Spleen (tissue), 11 donors: ENCODE measurements at regions not wholly inside any gene's neighbourhood (a gene's known extent, or its start where the extent isn't known, plus 50 kb on each side); places are given as distances from the start of the nearest gene placed in this dataset.

ENCODE experiments used
- DNase-seq: peaks from one replicate; pipeline ENCODE4 v3.0.0-alpha.2; 2020
- H3K27ac ChIP-seq, 8 donors: fragments of 200-600 bp; sonication (generic) in 7 of 8; 1 replicate in 4 of 8; 2 replicates in 4 of 8; pipeline versions ENCODE4 v1.5.0 to v1.8.0; 2016 to 2021; ENCODE audit warnings: inconsistent platforms in 4 of 8, mild to moderate bottlenecking in 4 of 8, moderate library complexity in 1 of 8
- H3K27me3 ChIP-seq, 7 donors: fragments of 200-600 bp; sonication (generic) in 6 of 7; replicated peaks in 1 of 7; 1 replicate in 4 of 7; 2 replicates in 3 of 7; pipeline versions ENCODE4 v1.5.0 to v1.8.0; 2016 to 2021; ENCODE audit warnings: inconsistent platforms in 3 of 7, mild to moderate bottlenecking in 1 of 7
- H3K36me3 ChIP-seq, 6 donors: fragments of 200-600 bp; sonication (generic) in 5 of 6; 1 replicate in 4 of 6; 2 replicates in 2 of 6; pipeline versions ENCODE4 v1.5.0 to v1.8.0; 2016 to 2021; ENCODE audit warnings: inconsistent platforms in 2 of 6
- H3K4me1 ChIP-seq, 6 donors: fragments of 200-600 bp; sonication (generic) in 5 of 6; 1 replicate in 3 of 6; 2 replicates in 3 of 6; pipeline versions ENCODE4 v1.5.0 to v1.8.0; 2016 to 2021; ENCODE audit warnings: inconsistent platforms in 3 of 6
- H3K4me3 ChIP-seq, 8 donors: fragments of 200-600 bp; sonication (generic) in 7 of 8; 1 replicate in 4 of 8; 2 replicates in 4 of 8; pipeline versions ENCODE4 v1.5.0 to v1.8.0; 2016 to 2021; ENCODE audit warnings: inconsistent platforms in 4 of 8, mild to moderate bottlenecking in 4 of 8, moderate library complexity in 2 of 8
- H3K9me3 ChIP-seq, 8 donors: fragments of 200-600 bp; sonication (generic) in 7 of 8; 1 replicate in 4 of 8; 2 replicates in 4 of 8; pipeline versions ENCODE4 v1.5.0 to v1.8.0; 2016 to 2021; ENCODE audit warnings: inconsistent platforms in 4 of 8
- POLR2A ChIP-seq, 3 donors: fragments of 450-650 bp; IDR thresholded peaks; one replicate each; pipeline ENCODE4 v1.5.1; 2017; ENCODE audit warnings: antibody characterized with exemption in 3 of 3, mild to moderate bottlenecking in 1 of 3
- POLR2AphosphoS5 ChIP-seq, 3 donors: sonication (generic); formaldehyde crosslinking; IDR thresholded peaks; one replicate each; pipeline ENCODE4 v1.5.1; 2017; ENCODE audit warnings: antibody characterized with exemption in 3 of 3
- WGBS, 5 donors: extraction: QIAGEN DNeasy Blood & Tissue Kit in 3 of 5; methylation state at CpG; one replicate each; pipeline versions ENCODE4 v1.1.5 to v1.1.7; 2013 to 2018; 5-methylcytosine and 5-hydroxymethylcytosine counted together
- intact Hi-C: fragments of 100-400 bp; cut with DNase I; formaldehyde crosslinking; loops from one replicate; pipeline ENCODE4 v1.15.0; 2023; ENCODE audit warnings: low total_unique reads
- small RNA-seq, 4 donors: library from RNA; depleted of rRNA; stranded (forward); fragments of <200 nt; gene quantifications; one replicate each; pipeline ENCODE3, GENCODE V24; 2016
- TF ChIP-seq, protein P1 (sequence below), 11 experiments: fragments of 200-600 bp in 7 of 11; fragments of 450-650 bp in 4 of 11; sonication (generic) in 4 of 11; IDR thresholded peaks in 8 of 11; conservative IDR thresholded peaks in 3 of 11; 1 replicate in 7 of 11; 2 replicates in 4 of 11; pipeline versions ENCODE4 v1.4.0 to v1.8.0; 2016 to 2021; ENCODE audit warnings: antibody characterized with exemption in 11 of 11, inconsistent platforms in 4 of 11, mild to moderate bottlenecking in 1 of 11
- donor health status: healthy with polysubstance abuse.
- donor health status: DM: no; HTN: no; CAD: no; lungs with moderate emphysema.
- donor health status: DM: no; HTN: no; CAD: no.
- donor health status: Bipolar disorder and iron deficiency.
- donor health status: healthy.
- donor health status: DM: no; HTN: no; CAD: no.
- donor health status: DM: yes; HTN: yes; CAD: no.

DNA sequence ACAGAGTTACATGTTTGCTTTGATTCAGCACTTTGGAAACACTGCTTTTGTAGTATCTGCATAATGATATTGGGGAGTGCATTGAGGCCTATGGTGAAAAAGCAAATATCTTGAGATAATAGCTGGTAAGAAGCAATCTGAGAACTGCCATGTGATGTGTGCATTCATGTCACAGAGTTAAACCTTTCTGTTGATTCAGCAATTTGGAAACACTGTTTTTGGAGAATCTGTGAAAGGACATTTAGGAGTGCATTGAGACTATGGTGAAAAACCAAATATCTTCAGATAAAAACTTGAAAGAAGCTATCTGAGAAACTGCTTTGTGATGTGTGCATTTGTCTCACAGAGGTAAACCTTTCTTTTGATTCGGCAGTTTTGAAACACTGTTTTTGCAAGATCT is 346.8 kb downstream of the OR4C45 start:
- no peaks in the 10 kb centered on the region for H3K27me3 ChIP-seq
- H3K9me3 ChIP-seq = peaks cover 8 to 100% (median 100%) of the 10 kb centered on the region in 8 donors
- no peak for DNase-seq
- TF ChIP-seq, protein P1, sequence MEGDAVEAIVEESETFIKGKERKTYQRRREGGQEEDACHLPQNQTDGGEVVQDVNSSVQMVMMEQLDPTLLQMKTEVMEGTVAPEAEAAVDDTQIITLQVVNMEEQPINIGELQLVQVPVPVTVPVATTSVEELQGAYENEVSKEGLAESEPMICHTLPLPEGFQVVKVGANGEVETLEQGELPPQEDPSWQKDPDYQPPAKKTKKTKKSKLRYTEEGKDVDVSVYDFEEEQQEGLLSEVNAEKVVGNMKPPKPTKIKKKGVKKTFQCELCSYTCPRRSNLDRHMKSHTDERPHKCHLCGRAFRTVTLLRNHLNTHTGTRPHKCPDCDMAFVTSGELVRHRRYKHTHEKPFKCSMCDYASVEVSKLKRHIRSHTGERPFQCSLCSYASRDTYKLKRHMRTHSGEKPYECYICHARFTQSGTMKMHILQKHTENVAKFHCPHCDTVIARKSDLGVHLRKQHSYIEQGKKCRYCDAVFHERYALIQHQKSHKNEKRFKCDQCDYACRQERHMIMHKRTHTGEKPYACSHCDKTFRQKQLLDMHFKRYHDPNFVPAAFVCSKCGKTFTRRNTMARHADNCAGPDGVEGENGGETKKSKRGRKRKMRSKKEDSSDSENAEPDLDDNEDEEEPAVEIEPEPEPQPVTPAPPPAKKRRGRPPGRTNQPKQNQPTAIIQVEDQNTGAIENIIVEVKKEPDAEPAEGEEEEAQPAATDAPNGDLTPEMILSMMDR (IDR thresholded peaks at IDR 0.05 in 8 of 11, conservative IDR thresholded peaks at IDR 0.05 in 3 of 11) = no peak
- H3K36me3 ChIP-seq = no peaks in the 10 kb centered on the region
- no peaks in the 10 kb centered on the region for H3K4me1 ChIP-seq
- intact Hi-C loops = no loop called here
- no peak overlapping the region for H3K27ac ChIP-seq
- H3K4me3 ChIP-seq = no peak overlapping the region
- 64 to 89% (median 80%) methylated on average over 1 of the region's 1 CpG for WGBS, 5 donors

DNA sequence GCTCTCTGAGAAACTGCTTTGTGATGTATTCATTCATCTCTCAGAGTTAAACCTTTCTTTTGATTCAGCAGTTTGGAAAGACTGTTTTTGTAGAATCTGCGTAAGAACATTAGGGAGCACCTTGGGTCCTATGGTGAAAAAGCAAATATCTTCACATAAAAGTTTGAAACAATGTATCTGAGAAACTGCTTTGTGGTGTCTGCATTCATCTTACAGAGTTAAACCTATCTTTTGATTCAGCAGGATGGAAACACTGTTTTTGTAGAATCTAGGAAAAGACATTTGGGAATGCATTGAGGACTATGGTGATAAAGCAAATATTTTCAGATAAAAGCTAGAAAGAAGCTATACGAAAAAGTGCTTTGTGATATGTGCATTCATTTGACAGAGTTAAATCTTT is 361.3 kb downstream of the OR4C45 start:
- Histone ChIP-seq H3K4me3 (no peak overlapping the region), H3K36me3 (no peaks in the 10 kb centered on the region), H3K9me3 (peaks cover 7 to 100% (median 100%) of the 10 kb centered on the region in 8 donors), H3K4me1 (no peaks in the 10 kb centered on the region), H3K27me3 (no peaks in the 10 kb centered on the region), H3K27ac (no peak overlapping the region)
- no peak for DNase-seq
- intact Hi-C loops = no loop called here
- TF ChIP-seq, protein P1 (IDR thresholded peaks at IDR 0.05 in 8 of 11, conservative IDR thresholded peaks at IDR 0.05 in 3 of 11) = no peak
- TF ChIP-seq POLR2A (IDR thresholded peaks at IDR 0.05) = no peak
- TF ChIP-seq POLR2AphosphoS5 (IDR thresholded peaks at IDR 0.05) = no peak
- WGBS, 5 donors = 78 to 90% (median 88%) methylated on average over 2 of the region's 2 CpGs

DNA sequence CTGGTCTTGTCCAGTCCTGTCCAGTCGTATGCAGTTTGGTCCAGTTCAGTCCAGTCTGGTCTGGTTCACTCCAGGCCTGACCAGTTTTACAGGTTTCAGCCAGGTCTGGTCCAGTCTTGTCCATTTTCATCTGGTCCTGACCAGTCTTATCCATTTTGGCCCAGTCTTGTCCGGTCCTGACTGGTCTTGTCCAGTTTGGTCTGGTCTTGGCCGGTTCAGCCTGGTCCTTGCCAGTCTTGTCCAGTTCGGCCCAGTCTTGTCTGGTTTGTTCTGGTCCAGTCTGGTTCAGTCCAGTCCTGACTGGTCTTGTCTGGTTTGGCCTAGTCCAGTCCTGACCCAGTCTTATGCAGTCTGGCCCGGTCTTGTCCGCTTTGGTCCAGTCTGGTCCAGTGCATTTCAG is 380.2 kb downstream of the OR4C45 start:
- intact Hi-C loops = no loop called here
- H3K27ac ChIP-seq = no peak overlapping the region
- peak; percentile 21 for DNase-seq
- no peak for TF ChIP-seq POLR2AphosphoS5 (IDR thresholded peaks at IDR 0.05)
- no peak for TF ChIP-seq POLR2A (IDR thresholded peaks at IDR 0.05)
- H3K4me3 ChIP-seq = no peak overlapping the region
- H3K9me3 ChIP-seq = peaks cover 0 to 94% (median 70%) of the 10 kb centered on the region in 8 donors
- WGBS, 5 donors = 69 to 79% (median 77%) methylated on average over 6 of the region's 6 CpGs
- no peaks in the 10 kb centered on the region for H3K36me3 ChIP-seq
- no peaks in the 10 kb centered on the region for H3K4me1 ChIP-seq
- H3K27me3 ChIP-seq = no peaks in the 10 kb centered on the region

DNA sequence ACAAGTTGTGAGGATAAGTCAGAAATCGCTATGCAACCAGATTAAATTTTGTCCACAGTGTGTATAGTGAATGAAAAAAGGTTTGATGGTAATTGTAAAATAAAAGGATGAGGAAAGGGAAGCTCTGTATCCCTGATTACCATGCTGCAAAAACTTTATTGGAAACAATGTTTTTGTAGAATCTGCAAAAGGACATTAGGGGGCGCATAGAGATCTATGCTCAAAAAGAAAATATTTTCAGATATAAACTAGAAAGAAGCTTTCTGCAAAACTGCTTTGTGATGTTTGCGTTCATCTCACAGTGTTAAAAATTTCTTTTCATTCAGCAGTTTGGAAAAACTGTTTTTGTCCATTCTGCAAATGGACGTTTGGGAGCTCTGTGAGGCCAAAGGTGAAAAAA is 390.5 kb downstream of the OR4C45 start:
- H3K4me1 ChIP-seq = no peaks in the 10 kb centered on the region
- peaks cover 0 to 44% (median 13%) of the 10 kb centered on the region in 8 donors for H3K9me3 ChIP-seq
- H3K27me3 ChIP-seq = no peaks in the 10 kb centered on the region
- DNase-seq = no peak
- TF ChIP-seq POLR2AphosphoS5 (IDR thresholded peaks at IDR 0.05) = no peak
- TF ChIP-seq, protein P1 (IDR thresholded peaks at IDR 0.05 in 8 of 11, conservative IDR thresholded peaks at IDR 0.05 in 3 of 11) = no peak
- intact Hi-C loops = no loop called here
- H3K36me3 ChIP-seq = no peaks in the 10 kb centered on the region
- H3K27ac ChIP-seq = no peak overlapping the region
- H3K4me3 ChIP-seq = no peak overlapping the region
- 38 to 61% (median 48%) methylated on average over 4 of the region's 4 CpGs for WGBS, 5 donors

Small RNA genes in the stretch of these regions (small RNA-seq; reads per million reads assigned to genes)
- gene AC109635.3 = 0 reads per million in 4 donors
